ENCODE measurements at regions not wholly inside any gene's neighbourhood (a gene's known extent, or its start where the extent isn't known, plus 50 kb on each side); places are given as distances from the start of the nearest gene placed in this dataset.

DNA sequence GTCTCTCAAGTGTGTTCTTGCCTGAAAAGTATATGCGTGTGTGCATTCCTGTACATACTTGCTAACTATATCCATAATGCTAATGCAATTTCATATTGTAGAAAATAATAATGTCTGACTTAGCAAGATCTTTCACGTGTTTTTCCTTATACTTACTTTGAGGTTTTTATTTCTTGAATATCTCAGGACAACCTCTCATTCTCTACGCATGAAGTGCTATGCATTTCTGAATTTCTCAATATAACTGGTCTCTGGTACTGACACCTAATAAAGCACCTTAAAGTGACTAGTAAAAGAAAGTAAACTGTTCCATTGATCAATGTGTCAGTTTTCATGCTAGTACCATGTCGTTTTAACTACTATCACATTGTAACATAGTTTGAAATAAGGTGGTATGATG lies 589.9 kb upstream of the ADGRB3 start:
- TF ChIP-seq, protein P1, sequence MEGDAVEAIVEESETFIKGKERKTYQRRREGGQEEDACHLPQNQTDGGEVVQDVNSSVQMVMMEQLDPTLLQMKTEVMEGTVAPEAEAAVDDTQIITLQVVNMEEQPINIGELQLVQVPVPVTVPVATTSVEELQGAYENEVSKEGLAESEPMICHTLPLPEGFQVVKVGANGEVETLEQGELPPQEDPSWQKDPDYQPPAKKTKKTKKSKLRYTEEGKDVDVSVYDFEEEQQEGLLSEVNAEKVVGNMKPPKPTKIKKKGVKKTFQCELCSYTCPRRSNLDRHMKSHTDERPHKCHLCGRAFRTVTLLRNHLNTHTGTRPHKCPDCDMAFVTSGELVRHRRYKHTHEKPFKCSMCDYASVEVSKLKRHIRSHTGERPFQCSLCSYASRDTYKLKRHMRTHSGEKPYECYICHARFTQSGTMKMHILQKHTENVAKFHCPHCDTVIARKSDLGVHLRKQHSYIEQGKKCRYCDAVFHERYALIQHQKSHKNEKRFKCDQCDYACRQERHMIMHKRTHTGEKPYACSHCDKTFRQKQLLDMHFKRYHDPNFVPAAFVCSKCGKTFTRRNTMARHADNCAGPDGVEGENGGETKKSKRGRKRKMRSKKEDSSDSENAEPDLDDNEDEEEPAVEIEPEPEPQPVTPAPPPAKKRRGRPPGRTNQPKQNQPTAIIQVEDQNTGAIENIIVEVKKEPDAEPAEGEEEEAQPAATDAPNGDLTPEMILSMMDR (conservative IDR thresholded peaks at IDR 0.05; ENCODE audit: low read depth, low read length) = no peak
- no peak for TF ChIP-seq EZH2 (IDR thresholded peaks at IDR 0.05; ENCODE audit: low read length, unreplicated experiment)
